IMR-90 (cell line): ENCODE measurements at regions not wholly inside any gene's neighbourhood (a gene's known extent, or its start where the extent isn't known, plus 50 kb on each side); places are given as distances from the start of the nearest gene placed in this dataset.

Experiments used
- ATAC-seq: fragments of 200-7000 bp; cut with Tn5 transposase; 2 replicates; pipeline ENCODE4 v1.9.1; 2020; ENCODE audit warnings: low read depth, mild to moderate bottlenecking, moderate library complexity
- BruUV-seq: library from RNA; stranded (reverse); fragments of 400-500 nt; replicated peaks from 2 replicates; lab custom pipeline; 2021; lab: Mats Ljungman, UMichigan
- CTCF ChIA-PET: fragments of 300-600 bp; formaldehyde crosslinking; extraction: SDS; loops from one replicate; lab custom pipeline; 2021; ENCODE audit warnings: antibody characterized with exemption; lab: Yijun Ruan, JAX
- POLR2A ChIA-PET: fragments of 300-600 bp; sonication (Branson Sonifier 250); formaldehyde crosslinking; loops from one replicate; lab custom pipeline; 2022; ENCODE audit warnings: antibody characterized with exemption; ENCODE audit not compliant: unreplicated experiment; lab: Charles Lee
- DNase-seq: peaks from one replicate; pipeline ENCODE4 v3.0.0; 2013
- H2AFZ ChIP-seq: replicated peaks from 2 replicates; pipeline ENCODE3; 2013; ENCODE audit warnings: low read length, mild to moderate bottlenecking; ENCODE audit not compliant: poor library complexity
- H2AK5ac ChIP-seq: 2 replicates; pipeline ENCODE4 v1.6.1; 2013; ENCODE audit warnings: low read depth, low read length, inconsistent platforms
- H2AK9ac ChIP-seq: replicated peaks from 2 replicates; pipeline ENCODE3; 2013; ENCODE audit warnings: mild to moderate bottlenecking, low read depth, low read length, moderate library complexity; ENCODE audit not compliant: poor library complexity
- H2BK120ac ChIP-seq: 2 replicates; pipeline ENCODE4 v1.6.1; 2013; ENCODE audit warnings: low read depth, low read length, inconsistent platforms
- H2BK15ac ChIP-seq: 3 replicates; pipeline ENCODE4 v1.6.1; 2013; ENCODE audit warnings: low read depth, low read length, inconsistent platforms
- H2BK20ac ChIP-seq: 2 replicates; pipeline ENCODE4 v1.6.1; 2013; ENCODE audit warnings: low read depth, mild to moderate bottlenecking, inconsistent platforms, low read length, moderate library complexity
- H2BK5ac ChIP-seq: 2 replicates; pipeline ENCODE4 v1.6.1; 2013; ENCODE audit warnings: mild to moderate bottlenecking, low read depth, low read length, inconsistent platforms; ENCODE audit not compliant: poor library complexity, severe bottlenecking
- H3K14ac ChIP-seq: replicated peaks from 2 replicates; pipeline ENCODE4 v1.6.1; 2013; ENCODE audit warnings: low read depth, low read length, inconsistent platforms
- H3K18ac ChIP-seq: 2 replicates; pipeline ENCODE4 v1.6.1; 2013; ENCODE audit warnings: low read depth, low read length, control low read depth
- H3K23ac ChIP-seq: 2 replicates; pipeline ENCODE4 v1.6.1; 2013; ENCODE audit warnings: low read depth, low read length, inconsistent platforms
- H3K27ac ChIP-seq: 2 replicates; pipeline ENCODE4 v1.5.1; 2013; ENCODE audit warnings: mild to moderate bottlenecking, control low read depth, low read length; ENCODE audit not compliant: insufficient read depth
- H3K27me3 ChIP-seq: 2 replicates; pipeline ENCODE4 v1.6.1; 2013; ENCODE audit warnings: low read length; ENCODE audit not compliant: control insufficient read depth, insufficient read depth
- H3K36me3 ChIP-seq: 2 replicates; pipeline ENCODE4 v1.6.1; 2013; ENCODE audit warnings: low read length, mixed read lengths; ENCODE audit not compliant: control insufficient read depth, insufficient read depth
- H3K4ac ChIP-seq: 2 replicates; pipeline ENCODE4 v1.6.1; 2013; ENCODE audit warnings: low read depth, low read length, inconsistent platforms
- H3K4me1 ChIP-seq: 2 replicates; pipeline ENCODE4 v1.6.1; 2013; ENCODE audit warnings: low read length, mixed read lengths; ENCODE audit not compliant: control insufficient read depth, insufficient read depth
- H3K4me2 ChIP-seq: 2 replicates; pipeline ENCODE4 v1.6.1; 2013; ENCODE audit warnings: low read depth, mild to moderate bottlenecking, control low read depth, low read length, moderate library complexity
- H3K4me3 ChIP-seq: 2 replicates; pipeline ENCODE4 v1.5.1; 2013; ENCODE audit warnings: low read depth, mild to moderate bottlenecking, control low read depth, low read length, moderate library complexity; ENCODE audit not compliant: insufficient read depth
- H3K56ac ChIP-seq: 2 replicates; pipeline ENCODE4 v1.6.1; 2013; ENCODE audit warnings: low read length, inconsistent platforms; ENCODE audit not compliant: insufficient read depth; ENCODE audit errors: extremely low read depth
- H3K79me1 ChIP-seq, 2 experiments: 2 replicates each; pipeline ENCODE4 v1.6.1; 2013; ENCODE audit warnings: low read length in 2 of 2, inconsistent platforms in 1 of 2, low read depth in 1 of 2
- H3K9ac ChIP-seq: 2 replicates; pipeline ENCODE4 v1.6.1; 2013; ENCODE audit warnings: low read depth, low read length, control low read depth
- H3K9me1 ChIP-seq: 2 replicates; pipeline ENCODE4 v1.6.1; 2013; ENCODE audit warnings: low read length, inconsistent platforms; ENCODE audit not compliant: insufficient read depth
- H3K9me3 ChIP-seq: 2 replicates; pipeline ENCODE4 v1.6.1; 2013; ENCODE audit warnings: low read length; ENCODE audit not compliant: control insufficient read depth, insufficient read depth
- H4K20me1 ChIP-seq: 2 replicates; pipeline ENCODE4 v1.6.1; 2013; ENCODE audit warnings: low read length, inconsistent platforms; ENCODE audit not compliant: insufficient read depth
- H4K5ac ChIP-seq: 2 replicates; pipeline ENCODE4 v1.6.1; 2013; ENCODE audit warnings: mild to moderate bottlenecking, low read depth, low read length, control low read depth
- H4K8ac ChIP-seq, 2 experiments: 2 replicates each; pipeline ENCODE4 v1.6.1; 2013; ENCODE audit warnings: low read depth in 2 of 2, low read length in 2 of 2, control low read depth in 1 of 2, inconsistent platforms in 1 of 2
- H4K91ac ChIP-seq: 2 replicates; pipeline ENCODE4 v1.6.1; 2013; ENCODE audit warnings: low read depth, low read length, inconsistent platforms; ENCODE audit not compliant: insufficient read depth
- CTCF ChIP-seq: conservative IDR thresholded peaks from 2 replicates; pipeline ENCODE4 v1.5.1; 2012; ENCODE audit warnings: mild to moderate bottlenecking, low read depth, low read length, improper control_type of control experiment
- WGBS, 2 experiments: methylation state at CpG; one replicate each; pipeline versions ENCODE4 v1.1.5 to v1.1.7; 2013; ENCODE audit warnings: missing lambda C conversion rate in 2 of 2; ENCODE audit not compliant: insufficient read length in 1 of 2; ENCODE audit errors: extremely low coverage in 2 of 2; 5-methylcytosine and 5-hydroxymethylcytosine counted together
- dilution Hi-C: fragments of 300-500 bp; cut with HindIII; formaldehyde crosslinking; loops from one replicate; pipeline ENCODE4 v1.14.3; 2018; ENCODE audit warnings: low sequenced_read_pairs; ENCODE audit not compliant: unreplicated experiment
- in situ Hi-C: fragments of 300-500 bp; cut with MboI; formaldehyde crosslinking; loops from 3 replicates; pipeline ENCODE4 v1.14.3; 2019; ENCODE audit warnings: low sequenced_read_pairs, inconsistent platforms, mixed read lengths
- intact Hi-C: fragments of 100-400 bp; cut with micrococcal nuclease; formaldehyde crosslinking; loops from 2 replicates; pipeline ENCODE4 v1.10.0; 2022

- no TSS peak for BruUV-seq
- Histone ChIP-seq H3K14ac (no peak overlapping the region), H3K27me3 (no peaks in the 10 kb centered on the region), H3K23ac (no peak overlapping the region), H3K9me1 (0 out of 2 replicates have a peak, but pooled peaks cover 3% of the 10 kb centered on the region), H3K9me3 (no peaks in the 10 kb centered on the region), H2BK15ac (no peak overlapping the region), H2AFZ (no peak overlapping the region), H4K91ac (no peak overlapping the region), H3K56ac (no peak overlapping the region), H3K4me3 (no peak overlapping the region), H4K5ac (no peak overlapping the region), H3K36me3 (no peaks in the 10 kb centered on the region), H2BK120ac (no peak overlapping the region), H4K20me1 (no peaks in the 10 kb centered on the region), H3K4ac (no peak overlapping the region), H3K27ac (no peak overlapping the region), H3K9ac (no peak overlapping the region), H2BK20ac (no peak overlapping the region), H3K79me1 (no peaks in the 10 kb centered on the region), H3K18ac (no peak overlapping the region), H4K8ac (no peak overlapping the region), H2AK9ac (no peak overlapping the region), H2BK5ac (no peak overlapping the region), H3K4me1 (no peaks in the 10 kb centered on the region), H2AK5ac (no peak overlapping the region), H3K4me2 (no peak overlapping the region)
- in situ Hi-C loops (no loop called here), dilution Hi-C loops (no loop called here), intact Hi-C loops (no loop called here)
- no peak for ATAC-seq
- no peak for TF ChIP-seq CTCF
- no peak for DNase-seq
- POLR2A ChIA-PET: no interaction called here
- CTCF ChIA-PET: no interaction called here
- 29% methylated on average over 1 of the region's 4 CpGs; no CpG with 5 or more reads in 1 of the 2 experiments for WGBS, 2 experiments
These were observed 178.8 kb downstream of the ARL4A start for GRCh38 chr7:12866207-12866606.
